CD4-positive, alpha-beta T cell (primary cell): ENCODE measurements at regions not wholly inside any gene's neighbourhood (a gene's known extent, or its start where the extent isn't known, plus 50 kb on each side); places are given as distances from the start of the nearest gene placed in this dataset.

Source experiments
- ATAC-seq: fragments of 200-7000 bp; cut with Tn5 transposase; one replicate; pipeline ENCODE4 v1.10.0; 2022; ENCODE audit warnings: mild to moderate bottlenecking; ENCODE audit not compliant: poor library complexity
- CTCF ChIA-PET: fragments of 350-600 bp; sonication (Branson Sonifier 250); formaldehyde crosslinking; loops from one replicate; lab custom pipeline; 2021; ENCODE audit warnings: antibody characterized with exemption, inconsistent platforms; lab: Charles Lee
- POLR2A ChIA-PET: fragments of 350-600 bp; sonication (Branson Sonifier 250); formaldehyde crosslinking; loops from one replicate; lab custom pipeline; 2021; ENCODE audit warnings: antibody characterized with exemption, inconsistent platforms; lab: Charles Lee
- DNase-seq, 14 experiments: peaks; one replicate each; pipeline ENCODE4 v3.0.0-alpha.2; 2013 to 2020; ENCODE audit warnings: mixed read lengths in 2 of 14
- H3K27ac ChIP-seq, 2 donors: one replicate each; pipeline versions ENCODE4 v1.5.1 to v1.7.0; 2013; ENCODE audit warnings: low read length in 2 of 2, low read depth in 1 of 2, mild to moderate bottlenecking in 1 of 2
- H3K27me3 ChIP-seq, 2 experiments: 1 replicate in 1 of 2; 2 replicates in 1 of 2; pipeline versions ENCODE4 v1.6.1 to v1.7.0; 2013; ENCODE audit warnings: low read length in 2 of 2, control low read depth in 1 of 2, mild to moderate bottlenecking in 1 of 2, moderate library complexity in 1 of 2; ENCODE audit not compliant: insufficient read depth in 2 of 2, control insufficient read depth in 1 of 2
- H3K36me3 ChIP-seq: one replicate; pipeline ENCODE4 v1.6.1; 2013; ENCODE audit warnings: low read length, control low read depth; ENCODE audit not compliant: insufficient read depth
- H3K4me1 ChIP-seq: one replicate; pipeline ENCODE4 v1.6.1; 2013; ENCODE audit warnings: low read length, control low read depth; ENCODE audit not compliant: insufficient read depth
- H3K4me3 ChIP-seq: one replicate; pipeline ENCODE4 v1.5.1; 2013; ENCODE audit warnings: mild to moderate bottlenecking, low read length, moderate library complexity
- H3K9me3 ChIP-seq, 2 experiments: 1 replicate in 1 of 2; 2 replicates in 1 of 2; pipeline versions ENCODE4 v1.6.1 to v1.7.0; 2013; ENCODE audit warnings: low read length in 2 of 2, mild to moderate bottlenecking in 2 of 2, control low read depth in 1 of 2, moderate library complexity in 1 of 2; ENCODE audit not compliant: control insufficient read depth in 1 of 2, insufficient read depth in 1 of 2
- H3K27ac Mint-ChIP-seq: one replicate; pipeline ENCODE4 v1.8.0; 2020; ENCODE audit warnings: mixed read lengths
- H3K27me3 Mint-ChIP-seq: one replicate; pipeline ENCODE4 v1.8.0; 2021; ENCODE audit warnings: mixed read lengths
- H3K36me3 Mint-ChIP-seq: one replicate; pipeline ENCODE4 v1.8.0; 2021; ENCODE audit warnings: low read depth, mixed read lengths
- H3K4me1 Mint-ChIP-seq: one replicate; pipeline ENCODE4 v1.8.0; 2021; ENCODE audit warnings: low read depth, mixed read lengths
- H3K4me3 Mint-ChIP-seq: one replicate; pipeline ENCODE4 v1.8.0; 2020; ENCODE audit warnings: mild to moderate bottlenecking, mixed read lengths
- H3K9me3 Mint-ChIP-seq: one replicate; pipeline ENCODE4 v1.8.0; 2020; ENCODE audit warnings: mixed read lengths
- intact Hi-C, 2 experiments: fragments of 100-400 bp; cut with DNase I in 1 of 2; cut with micrococcal nuclease in 1 of 2; formaldehyde crosslinking; loops; one replicate each; pipeline versions ENCODE4 v1.15.1 to v1.9.0; 2023 to 2025; cut with DNase I, micrococcal nuclease
- TF ChIP-seq, protein P1 (sequence below): fragments of 200-600 bp; IDR thresholded peaks from one replicate; pipeline ENCODE4 v1.8.0; 2022; ENCODE audit warnings: antibody characterized with exemption, mild to moderate bottlenecking

- intact Hi-C loops: no loop called here
- Histone ChIP-seq H3K9me3 (peaks cover 0 to 7% of the 10 kb centered on the region in 2 experiments), H3K36me3 (no peaks in the 10 kb centered on the region), H3K4me1 (no peaks in the 10 kb centered on the region), H3K4me3 (no peak overlapping the region), H3K27me3 (no peaks in the 10 kb centered on the region), H3K27ac (no peak overlapping the region)
- H3K27me3 Mint-ChIP-seq: no peaks in the 10 kb centered on the region
- no peak for DNase-seq
- H3K9me3 Mint-ChIP-seq: peaks cover 3% of the 10 kb centered on the region
- H3K4me3 Mint-ChIP-seq: no peak overlapping the region
- TF ChIP-seq, protein P1, sequence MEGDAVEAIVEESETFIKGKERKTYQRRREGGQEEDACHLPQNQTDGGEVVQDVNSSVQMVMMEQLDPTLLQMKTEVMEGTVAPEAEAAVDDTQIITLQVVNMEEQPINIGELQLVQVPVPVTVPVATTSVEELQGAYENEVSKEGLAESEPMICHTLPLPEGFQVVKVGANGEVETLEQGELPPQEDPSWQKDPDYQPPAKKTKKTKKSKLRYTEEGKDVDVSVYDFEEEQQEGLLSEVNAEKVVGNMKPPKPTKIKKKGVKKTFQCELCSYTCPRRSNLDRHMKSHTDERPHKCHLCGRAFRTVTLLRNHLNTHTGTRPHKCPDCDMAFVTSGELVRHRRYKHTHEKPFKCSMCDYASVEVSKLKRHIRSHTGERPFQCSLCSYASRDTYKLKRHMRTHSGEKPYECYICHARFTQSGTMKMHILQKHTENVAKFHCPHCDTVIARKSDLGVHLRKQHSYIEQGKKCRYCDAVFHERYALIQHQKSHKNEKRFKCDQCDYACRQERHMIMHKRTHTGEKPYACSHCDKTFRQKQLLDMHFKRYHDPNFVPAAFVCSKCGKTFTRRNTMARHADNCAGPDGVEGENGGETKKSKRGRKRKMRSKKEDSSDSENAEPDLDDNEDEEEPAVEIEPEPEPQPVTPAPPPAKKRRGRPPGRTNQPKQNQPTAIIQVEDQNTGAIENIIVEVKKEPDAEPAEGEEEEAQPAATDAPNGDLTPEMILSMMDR: no peak
- no peaks in the 10 kb centered on the region for H3K36me3 Mint-ChIP-seq
- no peak for ATAC-seq
- CTCF ChIA-PET: no interaction called here
- POLR2A ChIA-PET: no interaction called here
- H3K27ac Mint-ChIP-seq: no peak overlapping the region
- H3K4me1 Mint-ChIP-seq: peaks cover 8% of the 10 kb centered on the region
These were observed 610.0 kb upstream of the CDH2 start for GRCh38 chr18:28786926-28787325.

DNA sequence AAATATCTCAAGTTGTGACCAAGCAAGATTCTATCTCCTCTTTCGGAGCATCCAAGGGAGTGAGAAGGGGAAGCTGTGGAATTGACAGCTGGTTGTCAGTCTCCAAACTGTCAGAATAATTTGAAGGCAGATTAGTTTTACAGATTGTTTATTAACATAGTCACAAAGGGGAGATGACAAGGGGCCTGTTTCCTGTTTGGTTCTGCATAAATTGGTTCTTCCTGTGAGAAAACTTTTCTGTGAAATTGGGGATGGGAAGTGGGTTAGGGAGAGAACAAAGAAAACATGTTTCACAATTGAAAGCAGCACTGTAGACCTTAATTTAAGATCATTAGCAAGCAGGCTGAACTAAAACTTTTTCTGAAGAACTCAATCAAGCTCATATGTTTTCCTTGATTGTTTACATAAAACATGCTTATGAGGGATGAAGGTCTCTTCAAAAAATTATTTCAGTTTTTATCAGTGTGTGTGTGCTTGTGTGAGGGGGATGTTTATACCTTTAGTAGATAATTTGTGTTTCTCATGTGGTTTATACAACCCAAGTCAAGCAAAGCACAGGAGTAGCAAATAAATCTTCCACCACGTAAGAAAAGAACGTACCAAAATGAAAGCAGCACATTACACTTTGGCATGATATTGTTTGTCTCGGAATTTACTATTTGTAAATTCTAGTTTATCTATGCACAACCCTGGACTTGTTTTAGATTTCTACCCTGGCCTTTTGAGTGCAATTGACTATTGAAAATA lies 604.9 kb upstream of the CDH2 start:
- intact Hi-C loops: no loop called here

GRCh38 chr18:28778706-28779105 lies 601.8 kb upstream of the CDH2 start:
- intact Hi-C loops: no loop called here
- Histone ChIP-seq H3K27ac (no peak overlapping the region), H3K27me3 (no peaks in the 10 kb centered on the region), H3K36me3 (no peaks in the 10 kb centered on the region), H3K4me3 (no peak overlapping the region), H3K9me3 (peaks cover 9 to 10% of the 10 kb centered on the region in 2 experiments), H3K4me1 (no peaks in the 10 kb centered on the region)
- ChIA-PET CTCF (no interaction called here), POLR2A (no interaction called here)
- Mint-ChIP-seq H3K4me3 (no peak overlapping the region), H3K9me3 (no peaks in the 10 kb centered on the region), H3K27ac (no peak overlapping the region), H3K27me3 (no peaks in the 10 kb centered on the region), H3K36me3 (no peaks in the 10 kb centered on the region), H3K4me1 (peaks cover 14% of the 10 kb centered on the region)
- TF ChIP-seq, protein P1: no peak
- ATAC-seq (no peak), DNase-seq (no peak)

More for the DNA sequence above, 604.9 kb upstream of the CDH2 start:
- DNase-seq (peak in 1 of 14 experiments; percentile 21), ATAC-seq (no peak)
- POLR2A ChIA-PET: no interaction called here
- Mint-ChIP-seq H3K4me1 (peaks cover 12% of the 10 kb centered on the region), H3K4me3 (no peak overlapping the region), H3K9me3 (peaks cover 2% of the 10 kb centered on the region), H3K27ac (no peak overlapping the region), H3K36me3 (no peaks in the 10 kb centered on the region), H3K27me3 (no peaks in the 10 kb centered on the region)
- TF ChIP-seq, protein P1: no peak
- H3K4me3 ChIP-seq: no peak overlapping the region
- CTCF ChIA-PET: no interaction called here
- no peaks in the 10 kb centered on the region for H3K4me1 ChIP-seq
- no peaks in the 10 kb centered on the region for H3K36me3 ChIP-seq
- H3K27ac ChIP-seq: no peak overlapping the region
- H3K9me3 ChIP-seq: peaks cover 9 to 10% of the 10 kb centered on the region in 2 experiments
- no peaks in the 10 kb centered on the region for H3K27me3 ChIP-seq
